Heart left ventricle (tissue), 16 donors: ENCODE measurements at regions not wholly inside any gene's neighbourhood (a gene's known extent, or its start where the extent isn't known, plus 50 kb on each side); places are given as distances from the start of the nearest gene placed in this dataset.
"Not testable (repeated sequence)": the region's sequence is repeated elsewhere in the genome, so short reads cannot be mapped to it uniquely, and the experiment has no call there.

Experiments used
- ATAC-seq, 4 donors: fragments of 200-7000 bp; cut with Tn5 transposase; one replicate each; pipeline ENCODE4 v1.9.1; 2020 to 2022; ENCODE audit warnings: moderate library complexity in 4 of 4, mild to moderate bottlenecking in 3 of 4, moderate number of reproducible peaks in 1 of 4
- DNase-seq, 5 donors: peaks; one replicate each; pipeline ENCODE4 v3.0.0-alpha.2; 2020
- H3K27ac ChIP-seq, 12 donors: fragments of 200-600 bp; sonication (generic) in 4 of 12; one replicate each; pipeline versions ENCODE4 v1.5.0 to v1.8.0; 2016 to 2022; ENCODE audit warnings: mild to moderate bottlenecking in 2 of 12
- H3K27me3 ChIP-seq, 9 donors: fragments of 200-600 bp; sonication (generic) in 2 of 9; one replicate each; pipeline versions ENCODE4 v1.5.1 to v1.8.0; 2016 to 2022; ENCODE audit warnings: mild to moderate bottlenecking in 3 of 9
- H3K36me3 ChIP-seq, 9 donors: fragments of 200-600 bp; sonication (generic) in 2 of 9; one replicate each; pipeline versions ENCODE4 v1.5.0 to v1.8.0; 2018 to 2022; ENCODE audit warnings: mild to moderate bottlenecking in 2 of 9
- H3K4me1 ChIP-seq, 12 donors: fragments of 200-600 bp; sonication (generic) in 4 of 12; one replicate each; pipeline versions ENCODE4 v1.5.0 to v1.8.0; 2016 to 2022; ENCODE audit warnings: mild to moderate bottlenecking in 3 of 12
- H3K4me3 ChIP-seq, 12 donors: fragments of 200-600 bp; sonication (generic) in 4 of 12; one replicate each; pipeline versions ENCODE4 v1.5.0 to v1.8.0; 2017 to 2022; ENCODE audit warnings: mild to moderate bottlenecking in 9 of 12, moderate library complexity in 4 of 12
- H3K9me3 ChIP-seq, 12 donors: fragments of 200-600 bp; sonication (generic) in 4 of 12; one replicate each; pipeline versions ENCODE4 v1.5.0 to v1.8.0; 2016 to 2022; ENCODE audit warnings: mild to moderate bottlenecking in 1 of 12
- CTCF ChIP-seq, 12 donors: fragments of 200-600 bp; sonication (generic) in 4 of 12; IDR thresholded peaks; one replicate each; pipeline versions ENCODE4 v1.5.0 to v1.8.0; 2018 to 2022; ENCODE audit warnings: antibody characterized with exemption in 12 of 12, mild to moderate bottlenecking in 5 of 12
- POLR2A ChIP-seq, 2 donors: fragments of 450-650 bp; IDR thresholded peaks; one replicate each; pipeline ENCODE4 v1.6.1; 2017; ENCODE audit warnings: antibody characterized with exemption in 2 of 2, mild to moderate bottlenecking in 2 of 2, moderate library complexity in 2 of 2
- WGBS, 4 donors: extraction: QIAGEN DNeasy Blood & Tissue Kit in 2 of 4; methylation state at CpG; one replicate each; pipeline versions ENCODE4 v1.1.5 to v1.1.7; 2013 to 2018; 5-methylcytosine and 5-hydroxymethylcytosine counted together
- intact Hi-C, 10 donors: fragments of 100-400 bp; cut with DNase I; formaldehyde crosslinking; loops; one replicate each; pipeline versions ENCODE4 v1.11.1 to v1.14.2; 2022
- donor health status: ischemic (EF 13 %, LVEDD 7.1; RV severe dilation, severe dysfunction).
- donor health status: healthy with polysubstance abuse.
- donor health status: DM: no; HTN: yes; CAD: no.
- donor health status: DM: no; HTN: no; CAD: no.
- donor health status: ischemic (EF 25% LVEDD 6.9; RV normal size, moderate dysfunction).
- donor health status: ischemic (EF 25% LVEDD 5.7; RV mildly dilated, moderate dysfunction).
- donor health status: healthy.
- donor health status: DM: yes; HTN: yes; CAD: no.
- donor health status: ischemic (EF 35%, LVEDD 5.7; RV mildly dilated, moderate dysfunction).
- donor health status: nonischemic (EF 11% LVEDD 7.7; RV severe dilation, severe dysfunction).
- donor health status: DM: yes; HTN: yes; CAD: no.
- donor health status: PGD.
- donor health status: ischemic (EF 29% LVEDD 5.4; RV normal size, mild dysfunction).
- donor health status: nonischemic (EF 23%, LVEDD 6.1; RV moderate dilation, normal function).

DNA sequence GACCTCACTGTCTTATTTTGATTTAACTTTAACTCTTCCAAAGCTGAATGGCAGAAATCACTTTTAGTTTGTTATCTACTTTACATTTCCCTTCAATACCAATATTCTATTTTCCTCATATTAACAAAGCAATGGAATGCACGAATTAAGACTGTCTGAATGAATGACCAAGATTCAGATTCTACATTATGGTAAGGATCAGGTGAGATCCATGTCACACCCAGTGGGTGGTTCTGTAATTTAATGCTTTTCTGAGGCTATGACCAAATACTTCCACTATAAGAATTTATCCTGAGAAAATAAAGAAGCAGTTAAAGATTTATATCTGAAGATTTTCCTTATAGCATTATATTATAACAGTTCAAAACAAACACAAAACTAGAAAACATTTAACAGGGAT, 90.2 kb upstream of the NUPR2 start:
- no peaks in the 10 kb centered on the region for H3K4me1 ChIP-seq
- no peak overlapping the region for H3K27ac ChIP-seq
- no peaks in the 10 kb centered on the region for H3K36me3 ChIP-seq
- ATAC-seq = no peak
- TF ChIP-seq POLR2A (IDR thresholded peaks at IDR 0.05) (no peak), CTCF (IDR thresholded peaks at IDR 0.05) (no peak)
- peaks cover 0 to 15% (median 0%) of the 10 kb centered on the region in 12 donors for H3K9me3 ChIP-seq
- no peak overlapping the region for H3K4me3 ChIP-seq
- 29 to 49% (median 34%) methylated on average over 1 of the region's 1 CpG for WGBS, 4 donors
- intact Hi-C loops = no loop called here
- H3K27me3 ChIP-seq = no peaks in the 10 kb centered on the region
- no peak for DNase-seq

- no peak for DNase-seq
- WGBS, 4 donors = 64 to 71% (median 68%) methylated on average over 4 of the region's 4 CpGs
- no peaks in the 10 kb centered on the region for H3K4me1 ChIP-seq
- no peak overlapping the region for H3K27ac ChIP-seq
- no peaks in the 10 kb centered on the region for H3K27me3 ChIP-seq
- peaks cover 0 to 17% (median 0%) of the 10 kb centered on the region in 12 donors for H3K9me3 ChIP-seq
- TF ChIP-seq CTCF (IDR thresholded peaks at IDR 0.05) = no peak
- no peak for TF ChIP-seq POLR2A (IDR thresholded peaks at IDR 0.05)
- intact Hi-C loops = no loop called here
- H3K4me3 ChIP-seq = no peak overlapping the region
- no peak for ATAC-seq
- H3K36me3 ChIP-seq = no peaks in the 10 kb centered on the region
Measured at GRCh38 chr7:56199639-56200038, 83.4 kb upstream of the NUPR2 start.

DNA sequence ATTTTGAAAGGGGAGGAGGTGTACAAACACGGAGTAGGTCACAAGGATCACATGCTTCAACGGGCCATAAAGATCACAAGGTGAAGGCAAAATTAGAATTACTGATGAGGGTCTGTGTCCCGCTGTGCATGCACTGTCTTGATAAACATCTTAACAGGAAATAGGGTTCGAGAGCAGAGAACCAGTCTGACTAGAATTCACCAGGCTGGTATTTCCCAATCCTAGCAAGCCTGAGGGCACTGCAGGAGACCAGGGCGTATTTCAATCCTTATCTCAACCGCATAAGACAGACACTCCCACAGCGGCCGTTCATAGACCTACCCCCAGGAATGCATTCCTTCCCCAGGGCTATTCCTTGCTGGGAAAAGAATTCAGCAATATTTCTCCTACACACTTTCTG, 80.0 kb upstream of the NUPR2 start:
- H3K27ac ChIP-seq, H3K36me3 ChIP-seq, H3K27me3 ChIP-seq, H3K4me1 ChIP-seq, ATAC-seq, H3K4me3 ChIP-seq, intact Hi-C loops, DNase-seq: not testable (repeated sequence)
- WGBS, 4 donors = 71 to 76% (median 74%) methylated on average over 8 of the region's 8 CpGs
- H3K9me3 ChIP-seq = peaks cover 0 to 12% (median 0%) of the 10 kb centered on the region in 12 donors

DNA sequence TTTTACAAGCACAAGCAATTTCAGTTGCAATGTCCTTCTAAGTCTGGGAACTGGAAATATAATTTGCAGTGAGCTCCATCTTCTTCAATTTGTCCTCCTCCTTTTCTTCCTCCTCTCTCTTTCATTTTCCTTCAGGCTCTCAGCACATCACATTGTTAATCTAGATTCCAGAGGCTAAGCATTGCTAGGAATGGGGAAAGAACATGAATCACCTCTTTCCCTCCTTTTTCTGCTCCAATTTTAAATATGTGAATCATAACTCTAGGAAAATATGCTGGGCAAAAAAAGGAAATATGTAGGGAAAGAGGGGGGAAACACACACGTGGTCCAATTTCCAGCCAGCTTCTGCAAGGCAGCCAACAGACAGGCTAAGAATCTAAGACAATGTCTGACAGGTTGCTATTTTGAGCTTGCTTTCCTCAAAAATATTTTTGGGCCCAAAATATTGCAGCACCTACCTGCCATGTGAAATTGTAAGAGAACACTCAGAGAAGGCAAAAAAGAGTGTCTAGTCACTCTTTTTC, 72.7 kb upstream of the NUPR2 start:
- intact Hi-C loops = no loop called here
- TF ChIP-seq CTCF (IDR thresholded peaks at IDR 0.05) = no peak
- TF ChIP-seq POLR2A (IDR thresholded peaks at IDR 0.05) = no peak
- H3K27me3 ChIP-seq = peaks cover 0 to 18% (median 0%) of the 10 kb centered on the region in 9 donors
- DNase-seq = no peak
- no peak overlapping the region for H3K4me3 ChIP-seq
- 11 to 21% (median 18%) methylated on average over 1 of the region's 1 CpG for WGBS, 4 donors
- no peaks in the 10 kb centered on the region for H3K4me1 ChIP-seq
- H3K27ac ChIP-seq = no peak overlapping the region
- ATAC-seq = no peak
- H3K36me3 ChIP-seq = no peaks in the 10 kb centered on the region
- H3K9me3 ChIP-seq = no peaks in the 10 kb centered on the region

DNA sequence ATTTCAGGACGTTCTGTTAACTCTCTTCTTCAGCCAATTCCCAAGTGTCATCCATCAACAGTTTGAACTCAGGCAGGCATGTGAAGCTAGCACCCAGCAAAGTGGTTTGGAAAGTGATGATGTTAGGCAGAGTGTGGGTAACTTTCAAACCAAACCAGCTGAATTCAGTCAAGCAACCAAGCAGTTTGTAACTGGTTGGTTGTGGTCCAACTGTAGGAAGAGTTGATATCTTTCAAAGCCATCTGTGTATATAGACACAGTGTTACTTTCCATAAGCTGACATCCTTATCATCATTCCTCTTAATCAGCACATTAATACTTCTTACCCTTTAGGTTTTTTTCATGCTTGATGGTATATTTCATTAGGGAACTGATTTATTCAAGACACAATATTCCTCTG, 72.2 kb upstream of the NUPR2 start:
- H3K4me1 ChIP-seq = no peaks in the 10 kb centered on the region
- no peak for ATAC-seq
- intact Hi-C loops = no loop called here
- peaks cover 0 to 18% (median 0%) of the 10 kb centered on the region in 9 donors for H3K27me3 ChIP-seq
- WGBS, 4 donors = 14 to 26% (median 17%) methylated on average over 1 of the region's 1 CpG
- H3K4me3 ChIP-seq = no peak overlapping the region
- H3K9me3 ChIP-seq = no peaks in the 10 kb centered on the region
- no peak for DNase-seq
- no peak overlapping the region for H3K27ac ChIP-seq
- no peaks in the 10 kb centered on the region for H3K36me3 ChIP-seq
- TF ChIP-seq CTCF (IDR thresholded peaks at IDR 0.05) (no peak), POLR2A (IDR thresholded peaks at IDR 0.05) (no peak)
